Trophoblast cell (in vitro differentiated cells and primary cell): ENCODE measurements at regions not wholly inside any gene's neighbourhood (a gene's known extent, or its start where the extent isn't known, plus 50 kb on each side); places are given as distances from the start of the nearest gene placed in this dataset.
"Not testable (repeated sequence)": the region's sequence is repeated elsewhere in the genome, so short reads cannot be mapped to it uniquely, and the experiment has no call there.

ENCODE experiments used
- DNase-seq, 2 donors: peaks; one replicate each; pipeline ENCODE4 v3.0.0-alpha.2; 2016
- H2AFZ ChIP-seq: 2 replicates; pipeline ENCODE4 v1.6.1; 2013; ENCODE audit warnings: low read length, moderate library complexity, mild to moderate bottlenecking; ENCODE audit not compliant: insufficient read depth, poor library complexity
- H2AK5ac ChIP-seq: 2 replicates; pipeline ENCODE4 v1.6.1; 2013; ENCODE audit warnings: mild to moderate bottlenecking, low read length
- H2BK120ac ChIP-seq: 2 replicates; pipeline ENCODE4 v1.6.1; 2013; ENCODE audit warnings: low read length, mild to moderate bottlenecking, moderate library complexity; ENCODE audit not compliant: insufficient read depth, poor library complexity
- H2BK12ac ChIP-seq: 2 replicates; pipeline ENCODE4 v1.6.1; 2013; ENCODE audit warnings: mild to moderate bottlenecking, low read length, moderate library complexity
- H2BK5ac ChIP-seq: 2 replicates; pipeline ENCODE4 v1.6.1; 2013; ENCODE audit warnings: low read length, low read depth, moderate library complexity, mild to moderate bottlenecking; ENCODE audit not compliant: poor library complexity
- H3K14ac ChIP-seq: 2 replicates; pipeline ENCODE4 v1.6.1; 2013; ENCODE audit warnings: mild to moderate bottlenecking, low read length
- H3K18ac ChIP-seq: 2 replicates; pipeline ENCODE4 v1.6.1; 2013; ENCODE audit warnings: mild to moderate bottlenecking, low read length
- H3K23ac ChIP-seq: 2 replicates; pipeline ENCODE4 v1.6.1; 2013; ENCODE audit warnings: low read length
- H3K27ac ChIP-seq: 2 replicates; pipeline ENCODE4 v1.5.1; 2013; ENCODE audit warnings: low read depth, mild to moderate bottlenecking, inconsistent platforms, low read length, moderate library complexity
- H3K27me3 ChIP-seq: 2 replicates; pipeline ENCODE4 v1.6.1; 2013; ENCODE audit warnings: inconsistent platforms, mild to moderate bottlenecking, low read length, moderate library complexity; ENCODE audit not compliant: insufficient read depth
- H3K36me3 ChIP-seq, 2 experiments: 1 replicate in 1 of 2; 2 replicates in 1 of 2; pipeline ENCODE4 v1.6.1; 2013; ENCODE audit warnings: low read length in 2 of 2, mild to moderate bottlenecking in 2 of 2, moderate library complexity in 1 of 2; ENCODE audit not compliant: insufficient read depth in 2 of 2, control insufficient read depth in 1 of 2
- H3K4ac ChIP-seq: 2 replicates; pipeline ENCODE4 v1.6.1; 2013; ENCODE audit warnings: low read depth, mild to moderate bottlenecking, low read length, moderate library complexity
- H3K4me1 ChIP-seq, 2 experiments: 1 replicate in 1 of 2; 2 replicates in 1 of 2; pipeline ENCODE4 v1.6.1; 2013; ENCODE audit warnings: low read length in 2 of 2, mild to moderate bottlenecking in 2 of 2, moderate library complexity in 1 of 2; ENCODE audit not compliant: insufficient read depth in 2 of 2, control insufficient read depth in 1 of 2
- H3K4me2 ChIP-seq: 2 replicates; pipeline ENCODE4 v1.6.1; 2013; ENCODE audit warnings: inconsistent platforms, mild to moderate bottlenecking, low read length, moderate library complexity
- H3K4me3 ChIP-seq: 2 replicates; pipeline ENCODE4 v1.5.1; 2013; ENCODE audit warnings: mild to moderate bottlenecking, low read depth, low read length, inconsistent platforms
- H3K79me1 ChIP-seq: one replicate; pipeline ENCODE4 v1.6.1; 2013; ENCODE audit warnings: low read length
- H3K79me2 ChIP-seq: 2 replicates; pipeline ENCODE4 v1.6.1; 2013; ENCODE audit warnings: low read length, mild to moderate bottlenecking; ENCODE audit not compliant: control insufficient read depth, insufficient read depth, poor library complexity
- H3K9ac ChIP-seq: 2 replicates; pipeline ENCODE4 v1.6.1; 2013; ENCODE audit warnings: mild to moderate bottlenecking, low read length
- H3K9me3 ChIP-seq: 2 replicates; pipeline ENCODE4 v1.6.1; 2013; ENCODE audit warnings: low read depth, mild to moderate bottlenecking, control low read depth, inconsistent platforms, low read length; ENCODE audit not compliant: insufficient read depth
- H4K12ac ChIP-seq: 2 replicates; pipeline ENCODE4 v1.6.1; 2013; ENCODE audit warnings: low read depth, mild to moderate bottlenecking, low read length, moderate library complexity
- H4K8ac ChIP-seq: 2 replicates; pipeline ENCODE4 v1.6.1; 2013; ENCODE audit warnings: low read depth, mild to moderate bottlenecking, low read length, moderate library complexity
- H4K91ac ChIP-seq: one replicate; pipeline ENCODE4 v1.6.1; 2013; ENCODE audit warnings: low read depth, mild to moderate bottlenecking, low read length, moderate library complexity
- WGBS: extraction: QIAGEN DNeasy Blood & Tissue Kit; methylation state at CpG from one replicate; pipeline ENCODE4 v1.1.7; 2013; ENCODE audit warnings: missing lambda C conversion rate; ENCODE audit not compliant: insufficient read length, insufficient coverage; ENCODE audit errors: extremely low coverage; 5-methylcytosine and 5-hydroxymethylcytosine counted together

DNA sequence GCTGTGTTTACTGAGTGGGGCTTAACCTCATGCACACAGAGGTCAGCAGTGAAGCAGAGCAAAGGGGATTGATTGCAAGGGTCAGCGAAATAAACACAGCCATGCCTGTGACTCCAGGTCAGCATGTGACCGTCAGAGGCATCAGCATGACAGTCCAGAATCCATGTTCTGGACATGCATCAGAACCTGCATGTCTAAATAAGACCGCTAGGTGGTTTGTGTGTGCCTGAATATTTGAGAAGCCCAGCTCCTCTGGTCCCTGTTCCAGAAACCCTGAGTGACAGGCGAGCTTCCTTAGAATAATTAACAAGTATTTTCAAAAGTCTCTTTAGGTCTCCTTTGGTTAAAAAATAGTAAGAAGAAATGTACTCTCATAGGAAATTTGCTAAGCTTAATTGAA is 460.4 kb upstream of the AMELY start:
- H4K91ac ChIP-seq, H3K79me2 ChIP-seq, H3K4me3 ChIP-seq, DNase-seq, H4K12ac ChIP-seq, H3K4ac ChIP-seq, H3K4me2 ChIP-seq, H2AK5ac ChIP-seq, H3K27ac ChIP-seq, H2BK12ac ChIP-seq, H3K14ac ChIP-seq, H3K18ac ChIP-seq, H2BK5ac ChIP-seq, H3K9ac ChIP-seq, H2AFZ ChIP-seq, H3K23ac ChIP-seq, H4K8ac ChIP-seq, H3K9me3 ChIP-seq, H3K27me3 ChIP-seq, H3K79me1 ChIP-seq, H3K4me1 ChIP-seq, H2BK120ac ChIP-seq: not testable (repeated sequence)
- no CpG with 5 or more reads among the region's 4 CpGs for WGBS
- peaks cover 11 to 15% of the 10 kb centered on the region in 2 experiments for H3K36me3 ChIP-seq

DNA sequence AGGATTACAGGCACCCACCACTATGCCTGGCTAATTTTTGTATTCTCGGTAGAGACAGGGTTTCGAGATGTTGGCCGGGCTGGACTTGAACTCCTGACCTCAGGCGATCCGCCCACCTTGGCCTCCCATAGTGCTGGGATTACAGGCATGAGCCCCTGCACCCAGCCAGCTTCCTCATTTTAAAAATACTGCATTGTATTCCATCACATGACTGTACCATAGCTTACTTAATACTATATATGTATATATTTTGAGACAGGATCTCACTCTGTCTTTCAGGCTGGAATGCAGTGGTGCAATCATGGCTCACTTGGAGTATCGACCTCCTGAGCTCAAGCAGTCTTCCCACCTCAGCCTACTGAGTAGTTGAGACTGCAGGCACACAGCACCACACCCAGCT is 459.5 kb upstream of the AMELY start:
- not testable (repeated sequence) for H2BK12ac ChIP-seq, H3K9me3 ChIP-seq, H3K4me2 ChIP-seq

DNA sequence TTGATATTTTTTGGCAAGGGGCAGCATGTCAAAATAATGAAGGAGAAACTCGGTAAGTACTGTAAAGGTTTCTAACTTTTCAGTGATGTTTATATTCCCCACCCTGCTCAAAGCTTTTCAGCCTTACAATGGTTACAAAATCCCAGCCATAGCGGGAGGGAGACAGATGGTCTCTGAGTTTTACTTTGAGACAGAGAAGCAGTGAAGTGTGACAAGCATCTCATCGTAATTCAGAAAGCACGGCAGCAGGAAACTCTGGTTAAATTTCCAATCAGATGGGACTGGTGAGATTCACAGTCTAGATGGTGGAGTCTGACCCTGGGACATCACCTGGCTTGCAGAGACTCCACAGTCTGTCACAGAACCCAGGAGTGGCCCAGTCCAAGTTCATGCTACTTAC is 448.0 kb upstream of the AMELY start:
- H3K36me3 ChIP-seq: peaks cover 19 to 26% of the 10 kb centered on the region in 2 experiments
- H3K27me3 ChIP-seq: no peaks in the 10 kb centered on the region
- H3K18ac ChIP-seq: no peak overlapping the region
- no peak overlapping the region for H3K4ac ChIP-seq
- no peak overlapping the region for H3K14ac ChIP-seq
- H3K23ac ChIP-seq: no peak overlapping the region
- H3K4me3 ChIP-seq: no peak overlapping the region
- no CpG with 5 or more reads among the region's 4 CpGs for WGBS
- DNase-seq: no peak
- no peak overlapping the region for H4K12ac ChIP-seq
- no peaks in the 10 kb centered on the region for H3K79me2 ChIP-seq
- no peak overlapping the region for H2BK12ac ChIP-seq
- H3K79me1 ChIP-seq: no peaks in the 10 kb centered on the region
- no peak overlapping the region for H2BK120ac ChIP-seq
- no peak overlapping the region for H3K4me2 ChIP-seq
- no peaks in the 10 kb centered on the region for H3K9me3 ChIP-seq
- no peak overlapping the region for H4K91ac ChIP-seq
- H2AK5ac ChIP-seq: no peak overlapping the region
- no peak overlapping the region for H3K9ac ChIP-seq
- H4K8ac ChIP-seq: no peak overlapping the region
- no peak overlapping the region for H2BK5ac ChIP-seq
- no peaks in the 10 kb centered on the region for H3K4me1 ChIP-seq
- no peak overlapping the region for H3K27ac ChIP-seq
- H2AFZ ChIP-seq: no peak overlapping the region

More for the DNA sequence above, 459.5 kb upstream of the AMELY start:
- H3K4me1 ChIP-seq, H3K79me1 ChIP-seq, H2BK5ac ChIP-seq, H4K8ac ChIP-seq, H3K23ac ChIP-seq, H3K27me3 ChIP-seq, H3K18ac ChIP-seq, H3K9ac ChIP-seq, DNase-seq, H4K91ac ChIP-seq, H4K12ac ChIP-seq, H3K79me2 ChIP-seq, H3K4ac ChIP-seq, H2BK120ac ChIP-seq, H2AFZ ChIP-seq, H3K4me3 ChIP-seq, H3K27ac ChIP-seq, H3K14ac ChIP-seq, H2AK5ac ChIP-seq: not testable (repeated sequence)
- H3K36me3 ChIP-seq: peaks cover 10 to 14% of the 10 kb centered on the region in 2 experiments
- WGBS: no CpG with 5 or more reads among the region's 6 CpGs

DNA sequence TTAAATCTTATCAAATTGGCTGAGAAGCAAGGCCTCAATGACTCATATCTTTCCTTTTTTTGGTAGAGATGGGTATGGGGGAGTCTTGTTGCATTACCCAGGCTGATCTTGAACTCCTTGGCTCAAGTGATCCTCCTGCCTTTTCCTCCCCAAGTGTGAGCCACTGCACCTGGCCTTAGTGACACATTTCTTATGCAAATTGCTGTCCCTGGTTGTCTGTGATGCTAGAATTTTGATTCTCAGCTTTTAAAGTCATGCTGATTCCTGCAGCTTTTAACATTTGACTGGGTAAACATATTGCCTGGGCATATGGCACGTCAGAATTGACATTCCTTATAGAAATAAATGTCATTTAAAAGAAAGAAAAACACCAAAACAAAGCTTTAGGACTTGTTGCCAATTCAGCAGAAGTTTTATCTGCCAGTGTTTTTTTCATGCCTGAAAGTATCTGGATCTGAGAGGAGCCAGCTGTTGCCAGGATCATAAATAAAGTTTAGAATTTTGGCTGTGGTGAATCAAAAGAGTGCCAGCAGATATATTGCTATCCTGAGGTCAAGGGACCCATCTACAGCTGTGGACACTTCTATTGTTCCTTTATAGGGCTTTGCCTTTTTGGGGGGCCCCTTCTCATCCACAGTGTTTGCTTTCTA is 446.7 kb upstream of the AMELY start:
- H2BK5ac ChIP-seq: no peak overlapping the region
- no peak overlapping the region for H2AFZ ChIP-seq
- no CpG with 5 or more reads among the region's 1 CpG for WGBS
- H3K9me3 ChIP-seq: no peaks in the 10 kb centered on the region
- H3K18ac ChIP-seq: no peak overlapping the region
- H2BK12ac ChIP-seq: no peak overlapping the region
- no peak overlapping the region for H4K91ac ChIP-seq
- no peak overlapping the region for H3K27ac ChIP-seq
- peaks cover 15 to 18% of the 10 kb centered on the region in 2 experiments for H3K36me3 ChIP-seq
- H3K23ac ChIP-seq: no peak overlapping the region
- no peak overlapping the region for H4K8ac ChIP-seq
- no peak overlapping the region for H3K4me2 ChIP-seq
- H3K4me1 ChIP-seq: no peaks in the 10 kb centered on the region
- no peak overlapping the region for H3K9ac ChIP-seq
- no peaks in the 10 kb centered on the region for H3K79me1 ChIP-seq
- H3K4me3 ChIP-seq: no peak overlapping the region
- H2BK120ac ChIP-seq: no peak overlapping the region
- H3K4ac ChIP-seq: no peak overlapping the region
- H4K12ac ChIP-seq: no peak overlapping the region
- no peak overlapping the region for H3K14ac ChIP-seq
- no peaks in the 10 kb centered on the region for H3K27me3 ChIP-seq
- H3K79me2 ChIP-seq: no peaks in the 10 kb centered on the region
- no peak overlapping the region for H2AK5ac ChIP-seq
- DNase-seq: no peak
